ENCODE measurements at regions not wholly inside any gene's neighbourhood (a gene's known extent, or its start where the extent isn't known, plus 50 kb on each side); places are given as distances from the start of the nearest gene placed in this dataset.

DNA sequence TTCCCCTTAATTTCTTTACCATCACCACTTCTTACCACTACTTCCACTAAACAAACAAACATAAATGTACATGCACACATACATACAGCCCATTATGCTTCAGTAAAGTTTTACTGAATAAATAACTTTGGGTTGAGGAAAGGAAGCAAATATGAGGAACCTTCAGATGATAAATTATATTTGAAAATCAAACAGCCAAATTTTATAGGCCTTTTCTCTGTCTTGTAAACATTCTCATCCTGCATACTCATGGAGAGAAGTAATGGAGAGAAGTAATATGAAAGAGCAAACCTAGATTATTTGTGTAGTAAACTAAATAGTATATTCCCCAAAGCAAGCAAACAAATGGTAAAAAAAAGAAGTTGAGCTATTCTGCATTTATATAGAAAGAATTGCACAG lies 658.3 kb upstream of the RORB start:
- no peaks in the 10 kb centered on the region for H3K9me3 ChIP-seq (ENCODE audit: control extremely low read depth in 1 of 3, control insufficient read depth in 2 of 3, insufficient read depth in 1 of 3, low read length in 2 of 3)
- CTCF ChIA-PET = no interaction called here
- intact Hi-C loops (cut with micrococcal nuclease) = no loop called here
- no peaks in the 10 kb centered on the region for H3K79me2 ChIP-seq (ENCODE audit: control insufficient read depth, insufficient read depth, low read length)
- H3K4me1 ChIP-seq (ENCODE audit: control insufficient read depth in 2 of 2, insufficient read depth in 2 of 2, low read length in 2 of 2) = no peaks in the 10 kb centered on the region
- POLR2A ChIA-PET = no interaction called here
- no peak overlapping the region for H3K27ac ChIP-seq (ENCODE audit: low read length in 2 of 2)
- DNase-seq (no peak), ATAC-seq (ENCODE audit: low read depth) (no peak)
- no peak overlapping the region for H3K27ac Mint-ChIP-seq
- H3K36me3 ChIP-seq (replicated peaks in 1 of 2; ENCODE audit: control extremely low read depth in 1 of 2, control insufficient read depth in 1 of 2, extremely low read depth in 1 of 2, insufficient read depth in 2 of 2, low read length in 1 of 2) = no peaks in the 10 kb centered on the region
- H4K20me1 ChIP-seq (ENCODE audit: control insufficient read depth, insufficient read depth, low read length, poor library complexity, severe bottlenecking) = no peaks in the 10 kb centered on the region
- peaks cover 2% of the 10 kb centered on the region for H3K9me3 Mint-ChIP-seq (ENCODE audit: insufficient read depth)
- no peak overlapping the region for H2AFZ ChIP-seq (ENCODE audit: insufficient read depth, low read depth, low read length, poor library complexity, severe bottlenecking)
- no peak overlapping the region for H3K4me2 ChIP-seq (replicated peaks; ENCODE audit: low read depth, low read length, poor library complexity, severe bottlenecking)
- no peaks in the 10 kb centered on the region for H3K27me3 Mint-ChIP-seq
- H3K27me3 ChIP-seq (replicated peaks in 1 of 4; ENCODE audit: control extremely low read depth in 1 of 4, control insufficient read depth in 3 of 4, insufficient read depth in 4 of 4, low read length in 3 of 4) = no peaks in the 10 kb centered on the region
- H3K4me3 Mint-ChIP-seq = no peak overlapping the region
- no peak overlapping the region for H3K4me3 ChIP-seq (ENCODE audit: control extremely low read depth in 1 of 5, extremely low read depth in 1 of 5, insufficient read depth in 1 of 5, low read depth in 2 of 5, low read length in 4 of 5)
- no peaks in the 10 kb centered on the region for H3K4me1 Mint-ChIP-seq
- H3K9ac ChIP-seq (ENCODE audit: low read length) = no peak overlapping the region
- TF ChIP-seq EZH2 (IDR thresholded peaks at IDR 0.05; ENCODE audit: borderline replicate concordance, insufficient read depth, low read depth, low read length, poor library complexity, severe bottlenecking) = no peak
- TF ChIP-seq, protein P1, sequence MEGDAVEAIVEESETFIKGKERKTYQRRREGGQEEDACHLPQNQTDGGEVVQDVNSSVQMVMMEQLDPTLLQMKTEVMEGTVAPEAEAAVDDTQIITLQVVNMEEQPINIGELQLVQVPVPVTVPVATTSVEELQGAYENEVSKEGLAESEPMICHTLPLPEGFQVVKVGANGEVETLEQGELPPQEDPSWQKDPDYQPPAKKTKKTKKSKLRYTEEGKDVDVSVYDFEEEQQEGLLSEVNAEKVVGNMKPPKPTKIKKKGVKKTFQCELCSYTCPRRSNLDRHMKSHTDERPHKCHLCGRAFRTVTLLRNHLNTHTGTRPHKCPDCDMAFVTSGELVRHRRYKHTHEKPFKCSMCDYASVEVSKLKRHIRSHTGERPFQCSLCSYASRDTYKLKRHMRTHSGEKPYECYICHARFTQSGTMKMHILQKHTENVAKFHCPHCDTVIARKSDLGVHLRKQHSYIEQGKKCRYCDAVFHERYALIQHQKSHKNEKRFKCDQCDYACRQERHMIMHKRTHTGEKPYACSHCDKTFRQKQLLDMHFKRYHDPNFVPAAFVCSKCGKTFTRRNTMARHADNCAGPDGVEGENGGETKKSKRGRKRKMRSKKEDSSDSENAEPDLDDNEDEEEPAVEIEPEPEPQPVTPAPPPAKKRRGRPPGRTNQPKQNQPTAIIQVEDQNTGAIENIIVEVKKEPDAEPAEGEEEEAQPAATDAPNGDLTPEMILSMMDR (IDR thresholded peaks at IDR 0.05) = no peak

DNA sequence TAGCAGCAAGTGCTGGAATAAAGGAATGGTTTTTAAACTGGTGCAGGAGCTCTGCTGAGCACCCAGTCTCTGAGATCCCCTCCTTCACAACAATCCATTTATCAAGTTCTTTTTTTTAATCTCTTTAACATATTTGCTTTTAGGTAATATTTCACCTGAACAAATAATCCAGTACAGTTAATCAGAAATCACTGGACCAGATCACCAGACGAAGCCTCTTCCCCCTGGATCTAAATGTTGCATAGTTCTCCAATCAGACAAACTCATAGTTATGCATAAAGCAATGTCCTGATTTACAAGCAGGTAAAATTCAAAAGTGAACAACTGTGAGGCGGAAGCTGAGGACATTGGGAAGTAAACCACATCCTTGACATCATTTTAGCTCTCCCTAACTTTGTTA lies 657.7 kb upstream of the RORB start:
- intact Hi-C loops (cut with micrococcal nuclease) = no loop called here
- Mint-ChIP-seq H3K27ac (no peak overlapping the region), H3K4me3 (no peak overlapping the region), H3K4me1 (no peaks in the 10 kb centered on the region), H3K9me3 (ENCODE audit: insufficient read depth) (peaks cover 2% of the 10 kb centered on the region), H3K27me3 (no peaks in the 10 kb centered on the region)
- H2AFZ ChIP-seq (ENCODE audit: insufficient read depth, low read depth, low read length, poor library complexity, severe bottlenecking) = no peak overlapping the region
- H3K4me1 ChIP-seq (ENCODE audit: control insufficient read depth in 2 of 2, insufficient read depth in 2 of 2, low read length in 2 of 2) = no peaks in the 10 kb centered on the region
- ChIA-PET POLR2A (no interaction called here), CTCF (no interaction called here)
- no peak overlapping the region for H3K9ac ChIP-seq (ENCODE audit: low read length)
- no peak overlapping the region for H3K27ac ChIP-seq (ENCODE audit: low read length in 2 of 2)
- H3K9me3 ChIP-seq (ENCODE audit: control extremely low read depth in 1 of 3, control insufficient read depth in 2 of 3, insufficient read depth in 1 of 3, low read length in 2 of 3) = no peaks in the 10 kb centered on the region
- H3K79me2 ChIP-seq (ENCODE audit: control insufficient read depth, insufficient read depth, low read length) = no peaks in the 10 kb centered on the region
- no peak overlapping the region for H3K4me3 ChIP-seq (ENCODE audit: control extremely low read depth in 1 of 5, extremely low read depth in 1 of 5, insufficient read depth in 1 of 5, low read depth in 2 of 5, low read length in 4 of 5)
- DNase-seq = no peak
- no peaks in the 10 kb centered on the region for H3K27me3 ChIP-seq (replicated peaks in 1 of 4; ENCODE audit: control extremely low read depth in 1 of 4, control insufficient read depth in 3 of 4, insufficient read depth in 4 of 4, low read length in 3 of 4)
- ATAC-seq (ENCODE audit: low read depth) = no peak
- H3K36me3 ChIP-seq (replicated peaks in 1 of 2; ENCODE audit: control extremely low read depth in 1 of 2, control insufficient read depth in 1 of 2, extremely low read depth in 1 of 2, insufficient read depth in 2 of 2, low read length in 1 of 2) = no peaks in the 10 kb centered on the region
- H4K20me1 ChIP-seq (ENCODE audit: control insufficient read depth, insufficient read depth, low read length, poor library complexity, severe bottlenecking) = no peaks in the 10 kb centered on the region
- no peak for TF ChIP-seq EZH2 (IDR thresholded peaks at IDR 0.05; ENCODE audit: borderline replicate concordance, insufficient read depth, low read depth, low read length, poor library complexity, severe bottlenecking)
- TF ChIP-seq, protein P1 (IDR thresholded peaks at IDR 0.05) = no peak
- WGBS (ENCODE audit: insufficient coverage) = no CpG with 5 or more reads among the region's 2 CpGs
- H3K4me2 ChIP-seq (replicated peaks; ENCODE audit: low read depth, low read length, poor library complexity, severe bottlenecking) = no peak overlapping the region
